Uterus (tissue), 3 donors: ENCODE measurements at regions not wholly inside any gene's neighbourhood (a gene's known extent, or its start where the extent isn't known, plus 50 kb on each side); places are given as distances from the start of the nearest gene placed in this dataset.

Source experiments
- DNase-seq, 2 donors: peaks; one replicate each; pipeline ENCODE4 v3.0.0-alpha.2; 2019 to 2020
- H3K27ac ChIP-seq, 2 donors: fragments of 200-600 bp; sonication (generic); 1 replicate in 1 of 2; 2 replicates in 1 of 2; pipeline ENCODE4 v1.5.1; 2016 to 2018
- H3K27me3 ChIP-seq, 2 donors: fragments of 200-600 bp; sonication (generic); one replicate each; pipeline ENCODE4 v1.5.1; 2018 to 2019; ENCODE audit warnings: control low read depth in 1 of 2
- H3K36me3 ChIP-seq, 2 donors: fragments of 200-600 bp; sonication (generic); one replicate each; pipeline ENCODE4 v1.5.1; 2019; ENCODE audit warnings: control low read depth in 1 of 2
- H3K4me1 ChIP-seq, 2 donors: fragments of 200-600 bp; sonication (generic); one replicate each; pipeline ENCODE4 v1.5.1; 2018 to 2019; ENCODE audit warnings: control low read depth in 1 of 2
- H3K4me3 ChIP-seq, 2 donors: fragments of 200-600 bp; sonication (generic); 1 replicate in 1 of 2; 2 replicates in 1 of 2; pipeline ENCODE4 v1.5.1; 2018 to 2019; ENCODE audit warnings: mild to moderate bottlenecking in 1 of 2
- H3K9me3 ChIP-seq, 2 donors: fragments of 200-600 bp; sonication (generic); one replicate each; pipeline ENCODE4 v1.5.1; 2019; ENCODE audit warnings: control low read depth in 1 of 2
- CTCF ChIP-seq, 4 experiments: fragments of 200-600 bp in 2 of 4; fragments of 450-650 bp in 2 of 4; sonication (generic) in 2 of 4; IDR thresholded peaks; one replicate each; pipeline ENCODE4 v1.5.1; 2016 to 2019; ENCODE audit warnings: antibody characterized with exemption in 4 of 4, mild to moderate bottlenecking in 2 of 4, moderate library complexity in 1 of 4
- POLR2A ChIP-seq, 2 donors: fragments of 450-650 bp; IDR thresholded peaks; one replicate each; pipeline ENCODE4 v1.6.1; 2016; ENCODE audit warnings: antibody characterized with exemption in 2 of 2, mild to moderate bottlenecking in 1 of 2, moderate library complexity in 1 of 2
- intact Hi-C: fragments of 100-400 bp; cut with DNase I; formaldehyde crosslinking; loops from one replicate; pipeline ENCODE4 v1.15.1; 2023; ENCODE audit warnings: low total_unique reads
- donor health status: DM: yes; HTN: yes; CAD: no.

- Histone ChIP-seq H3K4me1 (no peaks in the 10 kb centered on the region), H3K4me3 (no peak overlapping the region), H3K27ac (no peak overlapping the region), H3K9me3 (no peaks in the 10 kb centered on the region), H3K27me3 (no peaks in the 10 kb centered on the region), H3K36me3 (no peaks in the 10 kb centered on the region)
- DNase-seq: no peak
- intact Hi-C loops: no loop called here
- TF ChIP-seq POLR2A (IDR thresholded peaks at IDR 0.05) (no peak), CTCF (IDR thresholded peaks at IDR 0.05) (no peak)
Measured at GRCh38 chr5:58072300-58072965, 387.5 kb downstream of the PLK2 start.

DNA sequence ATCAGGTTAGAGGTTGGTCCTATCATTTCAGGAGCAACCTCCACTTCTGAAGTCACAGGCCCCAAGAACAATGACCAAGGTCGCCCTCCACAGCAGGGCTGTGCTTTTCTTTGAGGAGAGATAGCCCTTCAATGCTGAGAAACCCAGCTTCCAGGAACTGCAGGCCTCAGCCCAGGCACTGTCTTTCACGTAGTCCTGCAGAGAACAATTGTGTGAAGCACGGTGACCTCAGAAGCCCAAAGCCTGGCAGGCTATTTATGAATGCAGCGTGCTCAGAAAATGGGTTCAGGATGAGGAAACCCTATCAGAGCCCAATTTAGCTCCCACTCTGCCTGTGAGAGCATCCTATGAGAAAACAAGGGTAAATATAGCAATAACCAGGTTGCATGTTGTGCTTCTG is 388.3 kb downstream of the PLK2 start:
- no peaks in the 10 kb centered on the region for H3K4me1 ChIP-seq
- no peaks in the 10 kb centered on the region for H3K27me3 ChIP-seq
- peak overlapping the region in 1 of 2 donors; percentile 26 for H3K27ac ChIP-seq
- H3K9me3 ChIP-seq: no peaks in the 10 kb centered on the region
- DNase-seq: peak in 1 of 2 donors; percentile 22
- TF ChIP-seq POLR2A (IDR thresholded peaks at IDR 0.05): no peak
- no peak for TF ChIP-seq CTCF (IDR thresholded peaks at IDR 0.05)
- no peaks in the 10 kb centered on the region for H3K36me3 ChIP-seq
- H3K4me3 ChIP-seq: no peak overlapping the region
- intact Hi-C loops: no loop called here

DNA sequence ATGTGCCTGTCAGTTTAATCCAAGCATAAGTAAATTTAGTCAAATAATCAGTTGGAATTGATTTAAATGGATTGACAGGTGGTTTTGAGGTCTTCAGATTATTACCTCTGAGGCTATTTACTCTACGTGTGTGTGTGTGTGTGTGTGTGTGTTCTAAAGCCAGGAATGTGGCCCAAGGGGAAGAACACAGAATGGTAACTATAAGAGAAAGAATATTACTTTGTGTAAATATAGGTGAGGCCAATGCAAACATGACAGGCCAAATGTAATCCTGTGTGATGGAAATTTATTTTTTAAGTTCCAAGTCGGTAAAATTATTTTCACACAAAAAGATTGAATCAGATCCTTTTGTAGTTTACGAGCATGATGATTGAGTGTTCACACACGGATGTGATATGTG is 390.0 kb downstream of the PLK2 start:
- TF ChIP-seq POLR2A (IDR thresholded peaks at IDR 0.05) (no peak), CTCF (IDR thresholded peaks at IDR 0.05) (no peak)
- Histone ChIP-seq H3K4me3 (no peak overlapping the region), H3K36me3 (no peaks in the 10 kb centered on the region), H3K9me3 (no peaks in the 10 kb centered on the region), H3K27me3 (no peaks in the 10 kb centered on the region), H3K27ac (no peak overlapping the region), H3K4me1 (no peaks in the 10 kb centered on the region)
- intact Hi-C loops: no loop called here
- no peak for DNase-seq

- no peak overlapping the region for H3K27ac ChIP-seq
- intact Hi-C loops: no loop called here
- H3K4me3 ChIP-seq: no peak overlapping the region
- DNase-seq: no peak
- no peaks in the 10 kb centered on the region for H3K9me3 ChIP-seq
- no peaks in the 10 kb centered on the region for H3K36me3 ChIP-seq
- no peak for TF ChIP-seq POLR2A (IDR thresholded peaks at IDR 0.05)
- no peak for TF ChIP-seq CTCF (IDR thresholded peaks at IDR 0.05)
- H3K27me3 ChIP-seq: no peaks in the 10 kb centered on the region
- H3K4me1 ChIP-seq: no peaks in the 10 kb centered on the region
Measured at GRCh38 chr5:58069016-58069705, 390.7 kb downstream of the PLK2 start.

GRCh38 chr5:58066557-58066956 is 393.3 kb downstream of the PLK2 start:
- intact Hi-C loops: no loop called here
- H3K36me3 ChIP-seq: no peaks in the 10 kb centered on the region
- no peak for DNase-seq
- H3K4me1 ChIP-seq: no peaks in the 10 kb centered on the region
- H3K27ac ChIP-seq: no peak overlapping the region
- H3K9me3 ChIP-seq: no peaks in the 10 kb centered on the region
- no peak for TF ChIP-seq CTCF (IDR thresholded peaks at IDR 0.05)
- TF ChIP-seq POLR2A (IDR thresholded peaks at IDR 0.05): no peak
- H3K4me3 ChIP-seq: no peak overlapping the region
- no peaks in the 10 kb centered on the region for H3K27me3 ChIP-seq
